ENCODE measurements at regions not wholly inside any gene's neighbourhood (a gene's known extent, or its start where the extent isn't known, plus 50 kb on each side); places are given as distances from the start of the nearest gene placed in this dataset.
"Not testable (repeated sequence)": the region's sequence is repeated elsewhere in the genome, so short reads cannot be mapped to it uniquely, and the experiment has no call there.

DNA sequence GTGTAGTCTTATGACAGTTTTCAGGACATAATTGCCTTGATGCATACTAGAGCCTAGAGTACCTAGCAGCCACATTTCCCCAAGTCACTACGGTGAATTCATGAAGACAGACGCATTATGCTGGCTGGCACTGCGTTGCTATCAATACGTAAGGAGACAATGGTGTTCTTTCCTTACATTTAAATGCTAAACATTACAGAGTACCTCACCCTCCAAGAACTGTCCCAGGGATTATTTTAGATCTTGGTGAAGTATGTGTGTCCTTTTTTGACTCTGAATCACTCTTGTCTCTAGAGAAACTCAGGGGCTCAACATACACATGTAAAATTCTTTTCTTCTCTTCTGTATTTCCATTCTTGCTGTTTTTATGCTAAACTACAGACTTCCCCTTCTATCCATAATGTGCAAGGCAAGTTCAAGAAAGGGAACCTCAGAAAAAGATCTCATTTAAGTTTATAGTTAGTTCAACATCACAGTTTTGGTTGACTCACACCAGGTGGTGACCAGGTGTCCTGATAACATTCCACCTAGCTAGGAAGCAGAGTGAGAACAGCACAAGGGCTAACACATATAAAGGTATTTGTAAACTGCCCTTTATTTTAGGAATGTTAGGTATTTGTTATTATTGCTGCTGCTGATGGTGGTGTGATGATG, 212.4 kb upstream of the HNRNPA3 start:
- no peak for DNase-seq

DNA sequence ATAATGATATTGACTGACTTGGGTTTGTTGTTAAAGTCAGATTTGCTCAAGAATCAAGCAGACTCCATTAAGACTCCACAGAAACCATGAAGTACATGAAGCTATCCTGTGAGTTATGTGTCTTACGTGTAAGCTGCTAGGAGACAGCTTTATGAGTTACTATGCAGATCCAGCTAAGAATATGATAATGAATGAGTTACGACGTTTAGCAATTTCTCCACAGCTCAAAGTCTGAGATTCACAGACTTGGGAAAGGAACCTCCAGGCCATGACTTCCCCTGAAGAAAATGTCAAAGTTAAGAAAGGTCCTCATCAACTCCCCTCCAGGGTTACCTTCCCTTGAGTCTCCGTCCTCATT, 211.9 kb upstream of the HNRNPA3 start:
- DNase-seq: no peak

DNA sequence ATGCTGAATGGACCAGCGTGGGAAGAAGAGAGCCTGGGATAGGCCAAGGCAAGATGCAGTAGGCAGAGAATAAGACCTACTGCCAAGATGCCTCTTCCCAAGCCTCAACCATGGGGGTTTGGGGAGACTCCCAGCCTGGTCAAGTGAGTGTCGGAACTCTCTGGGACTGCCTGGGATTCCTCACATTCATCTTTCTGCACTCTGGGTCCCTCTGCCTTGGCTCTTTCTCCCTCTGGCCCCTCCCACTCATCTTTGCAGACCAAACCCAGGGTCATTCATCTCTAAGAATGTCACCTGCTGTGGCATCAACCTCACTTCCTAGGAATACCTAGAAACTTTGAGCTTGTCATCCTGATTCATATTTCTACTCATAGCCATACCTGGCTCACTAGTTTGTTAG, 211.3 kb upstream of the HNRNPA3 start:
- DNase-seq: no peak

DNA sequence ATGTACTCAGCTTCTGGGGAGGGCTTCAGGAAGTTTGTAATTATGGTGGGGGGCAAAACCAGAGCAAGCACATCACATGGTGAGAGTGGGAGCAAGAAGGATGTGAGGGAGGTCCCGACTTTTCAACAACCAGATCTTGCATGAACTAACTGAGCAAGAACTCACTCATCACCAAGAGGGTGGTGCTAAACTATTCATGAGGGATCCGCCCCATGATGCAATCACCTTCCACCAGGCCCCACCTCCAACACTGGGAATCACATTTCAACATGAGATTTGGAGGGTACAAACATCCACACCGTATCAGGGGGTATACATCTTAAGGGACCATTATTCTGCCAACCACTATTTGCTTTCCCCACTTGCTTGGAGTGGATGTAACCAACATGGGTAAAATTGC, 209.6 kb upstream of the HNRNPA3 start:
- DNase-seq: no peak

DNA sequence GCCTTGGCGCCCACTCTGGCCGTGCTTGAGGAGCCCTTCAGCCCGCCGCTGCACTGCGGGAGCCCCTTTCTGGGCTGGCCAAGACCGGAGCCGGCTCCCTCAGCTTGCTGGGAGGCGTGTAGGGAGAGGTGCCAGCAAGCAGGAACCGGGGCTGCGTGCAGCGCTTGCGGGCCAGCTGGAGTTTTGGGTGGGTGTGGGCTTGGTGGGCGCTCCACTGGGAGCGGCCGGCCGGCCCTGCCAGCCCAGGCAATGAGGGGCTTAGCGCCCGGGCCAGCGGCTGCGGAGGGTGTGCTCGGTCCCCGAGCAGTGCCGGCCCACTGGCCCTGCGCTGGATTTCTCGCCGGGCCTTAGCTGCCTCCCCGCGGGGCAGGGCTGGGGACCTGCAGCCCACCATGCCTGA, 204.9 kb upstream of the HNRNPA3 start:
- not testable (repeated sequence) for DNase-seq

DNA sequence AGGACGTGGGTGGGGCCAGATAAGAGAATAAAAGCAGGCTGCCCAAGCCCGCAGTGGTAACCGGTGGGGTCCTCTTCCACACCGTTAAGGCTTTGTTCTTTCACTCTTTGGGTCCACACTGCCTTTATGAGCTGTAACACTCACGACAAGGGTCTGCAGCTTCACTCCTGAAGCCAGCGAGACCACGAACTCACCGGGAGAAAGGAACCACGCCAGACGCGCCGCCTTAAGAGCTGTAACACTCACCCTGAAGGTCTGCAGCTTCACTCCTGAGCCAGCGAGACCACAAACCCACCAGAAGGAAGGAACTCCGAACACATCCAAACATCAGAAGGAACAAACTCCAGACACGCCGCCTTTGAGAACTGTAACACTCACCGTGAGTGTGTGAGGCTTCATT, 203.9 kb upstream of the HNRNPA3 start:
- not testable (repeated sequence) for DNase-seq

DNA sequence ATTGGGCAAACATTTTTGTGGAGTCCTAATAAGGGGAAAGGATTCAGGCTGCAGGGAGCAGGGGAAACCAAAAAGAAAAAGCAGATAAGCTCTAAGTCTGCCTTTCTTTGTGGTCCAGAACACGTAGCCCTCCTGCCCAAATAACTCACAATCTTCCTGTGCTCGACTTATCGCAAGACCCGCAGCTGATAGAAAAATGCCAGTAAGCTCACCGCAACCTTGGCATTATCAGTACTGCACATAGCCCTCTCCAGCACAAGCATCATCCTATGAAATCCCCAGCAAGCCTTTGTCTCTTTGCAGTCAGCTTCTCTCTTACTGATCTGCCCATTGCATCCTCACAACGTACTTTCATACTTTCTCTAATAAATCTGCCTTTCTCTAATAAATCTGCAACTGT, 202.4 kb upstream of the HNRNPA3 start:
- no peak for DNase-seq

DNA sequence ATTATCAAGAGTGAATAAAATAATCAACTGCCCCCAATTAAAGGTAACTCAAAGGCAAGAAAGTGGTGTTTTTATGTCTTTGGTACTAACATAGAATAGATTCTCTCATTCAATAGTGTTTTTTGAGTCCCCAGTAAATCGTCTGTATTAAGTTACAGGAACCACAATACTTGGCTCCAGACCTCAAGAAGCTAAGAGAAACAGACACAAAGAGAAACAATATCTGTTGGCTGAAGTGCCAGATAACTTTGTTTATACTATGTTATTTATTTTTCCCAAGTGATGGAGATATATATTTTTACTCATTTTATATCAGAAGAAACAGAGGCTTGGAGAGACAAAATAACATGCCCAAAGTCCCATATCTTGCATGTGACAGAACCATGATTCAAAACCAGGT, 201.7 kb upstream of the HNRNPA3 start:
- no peak for DNase-seq

DNA sequence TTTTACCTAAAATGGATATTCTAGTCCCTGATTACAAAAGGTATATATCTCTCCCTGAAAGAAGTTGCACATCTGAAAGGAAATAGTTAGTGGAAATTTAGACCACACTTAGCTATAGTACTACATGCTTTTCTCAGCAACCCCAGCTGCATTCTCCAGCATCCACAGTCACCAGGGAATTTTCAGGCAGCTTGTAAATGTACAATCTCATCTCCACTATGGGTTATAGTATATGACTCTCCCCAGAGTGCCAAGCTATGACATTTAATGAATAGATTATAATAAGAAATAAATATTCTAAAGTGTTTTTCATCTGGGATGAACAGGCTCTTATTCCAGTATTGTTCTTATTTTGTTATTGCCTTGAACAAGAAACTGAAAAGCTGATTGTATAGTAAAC, 197.6 kb upstream of the HNRNPA3 start:
- DNase-seq: no peak

DNA sequence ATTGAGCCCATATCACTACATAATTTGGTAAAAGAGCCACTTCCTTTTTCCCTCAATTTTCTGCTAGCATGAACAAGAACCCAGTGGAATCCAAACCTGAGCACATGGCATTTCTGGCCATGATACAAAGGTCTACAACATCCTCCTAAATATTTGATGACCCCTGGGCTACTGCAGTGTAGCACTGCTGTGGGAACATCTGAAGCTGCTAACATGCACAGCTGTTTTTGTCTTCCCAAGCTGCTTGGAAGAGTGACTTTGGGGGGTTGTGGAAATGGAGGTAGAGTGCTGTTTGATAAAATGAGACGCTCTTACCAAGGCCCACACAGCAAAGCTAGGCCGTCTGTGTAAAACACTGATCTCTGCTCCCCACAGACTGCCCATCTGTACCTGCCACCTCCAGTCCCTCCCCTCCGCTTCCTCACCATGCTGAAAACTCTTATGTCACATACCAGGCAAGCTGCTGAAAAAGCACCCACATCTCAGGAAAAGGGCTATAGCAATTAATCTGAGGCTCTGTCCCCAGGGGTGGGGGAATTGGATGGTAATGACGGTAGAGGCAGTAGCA, 197.2 kb upstream of the HNRNPA3 start:
- no peak for DNase-seq

DNA sequence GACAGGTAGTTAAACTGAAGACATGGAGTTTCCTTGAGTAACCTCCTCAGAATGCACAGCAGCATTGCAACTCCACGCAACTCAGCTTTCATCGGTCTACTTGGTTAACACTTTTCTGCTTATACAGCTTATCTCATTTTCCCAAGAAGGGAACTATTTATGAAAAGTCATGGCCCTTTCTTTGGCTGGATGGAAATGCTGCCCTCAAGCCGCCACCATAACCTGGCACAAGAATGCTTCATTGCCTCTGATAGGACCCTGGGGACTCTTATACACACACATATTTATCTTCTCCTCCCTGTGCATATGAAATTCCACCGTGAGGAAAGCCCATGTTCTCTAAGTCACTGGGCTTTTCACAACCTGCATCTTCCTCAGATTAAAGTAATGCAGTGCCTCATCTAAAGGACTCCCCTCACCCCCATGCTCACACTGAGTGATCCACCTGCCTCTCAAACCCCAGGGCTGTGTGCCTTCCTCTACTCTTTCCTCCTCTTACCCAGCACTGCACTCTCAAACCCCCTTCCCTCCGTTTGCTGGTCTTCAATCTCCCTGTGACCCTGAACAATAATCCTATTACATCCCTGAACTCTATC, 192.0 kb upstream of the HNRNPA3 start:
- no peak for DNase-seq

DNA sequence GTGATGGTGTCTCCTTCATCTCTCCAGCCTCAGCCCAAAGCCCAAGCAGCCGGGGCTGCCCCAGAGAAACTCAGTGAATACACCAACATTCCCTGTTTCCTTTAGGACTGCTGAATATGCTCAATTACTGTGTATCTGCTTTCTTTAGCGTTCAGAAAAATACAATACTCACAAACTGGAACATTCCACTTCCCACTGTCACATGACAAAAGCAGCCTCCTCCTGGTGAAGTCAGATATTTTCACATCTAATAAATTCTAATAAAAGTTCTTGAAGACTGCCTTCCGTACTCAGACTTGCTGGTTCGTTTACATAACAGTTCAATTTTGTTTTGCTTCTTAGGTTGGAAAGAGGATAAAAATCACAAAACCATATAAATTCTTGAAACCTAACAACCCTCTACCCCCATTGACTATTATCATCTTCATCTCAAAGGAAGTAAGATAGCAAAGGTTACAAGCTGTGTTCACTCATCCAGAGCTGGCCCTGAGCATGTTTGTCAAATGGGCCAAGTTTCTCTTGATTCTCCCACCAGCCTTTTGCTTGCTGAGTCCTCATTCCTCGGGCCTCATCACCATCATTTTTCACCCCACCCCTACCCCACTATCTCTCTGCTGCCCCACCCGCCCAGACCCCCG, 190.8 kb upstream of the HNRNPA3 start:
- no peak for DNase-seq

DNA sequence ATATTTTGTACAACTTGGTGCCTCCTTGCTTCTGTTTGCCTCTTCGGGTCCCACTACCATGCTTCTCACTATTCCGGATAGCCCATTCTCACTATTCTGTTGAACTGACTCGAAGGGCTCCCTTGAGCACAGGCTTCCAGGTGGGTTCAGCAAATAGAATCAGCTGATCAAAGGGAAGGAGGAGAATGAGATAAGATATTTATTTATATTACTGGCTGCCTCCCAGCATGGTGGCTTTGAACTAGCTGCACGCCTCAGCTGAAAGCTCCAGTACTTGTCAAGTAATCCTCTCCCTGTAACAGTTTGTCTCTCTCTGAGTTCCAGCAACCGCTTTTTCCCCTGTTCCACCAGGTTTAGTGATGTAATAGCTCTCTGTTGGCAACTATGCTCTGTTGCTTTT, 187.8 kb upstream of the HNRNPA3 start:
- no peak for DNase-seq

DNA sequence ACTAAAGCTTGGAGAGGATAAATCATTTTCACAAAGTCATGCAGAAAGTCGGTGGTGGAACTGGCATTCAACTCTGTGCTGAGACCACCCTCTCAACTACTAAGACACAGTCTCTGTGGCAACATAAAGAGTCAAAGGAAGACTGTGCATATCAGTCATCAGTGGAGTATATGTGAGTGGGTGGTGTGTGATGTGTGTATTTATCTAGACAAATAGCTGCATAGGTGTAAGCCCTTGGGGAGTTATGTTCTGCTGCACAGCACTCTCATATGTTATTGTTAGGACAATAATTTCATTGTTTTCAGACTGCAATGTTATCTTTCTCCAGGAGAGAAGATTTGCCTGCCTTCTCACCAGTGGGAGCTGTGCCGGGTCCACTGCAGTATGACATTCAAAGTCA, 186.3 kb upstream of the HNRNPA3 start:
- no peak for DNase-seq

DNA sequence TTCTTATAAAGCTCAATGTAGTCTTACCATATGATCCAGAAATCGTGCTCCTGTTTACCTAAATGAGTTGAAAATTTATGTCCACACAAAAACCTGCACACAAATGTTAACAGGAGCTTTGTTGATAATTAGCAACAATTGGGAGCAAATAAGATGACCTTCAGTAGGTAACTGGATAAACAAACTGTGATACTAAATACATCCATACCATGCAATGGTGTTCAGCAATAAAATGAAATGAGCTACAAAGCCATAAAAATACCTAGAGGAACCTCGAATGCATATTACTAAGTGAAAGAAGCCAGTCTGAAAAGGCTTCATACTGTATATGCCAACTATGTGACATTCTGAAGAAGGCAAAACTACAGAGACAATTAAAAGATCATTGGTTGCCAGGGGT, 185.6 kb upstream of the HNRNPA3 start:
- DNase-seq: no peak

DNA sequence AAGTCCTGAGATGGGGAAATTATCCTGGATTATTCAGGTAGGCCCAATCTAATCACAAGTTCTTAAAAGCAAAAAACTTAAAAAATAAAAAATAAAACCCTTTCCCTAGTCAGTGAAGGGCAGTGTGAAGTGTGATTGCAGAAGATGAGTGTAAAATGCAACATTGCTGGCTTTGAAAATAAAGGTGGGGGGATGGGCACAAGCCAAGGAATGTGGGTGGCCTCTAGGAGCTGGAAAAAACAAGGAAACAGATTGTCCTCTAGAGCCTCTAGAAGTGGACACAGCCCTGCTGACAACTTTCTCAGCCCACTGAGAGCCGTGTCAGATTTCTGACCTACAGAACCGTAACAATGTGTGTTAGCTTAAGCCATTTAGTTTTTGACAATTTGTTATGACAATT, 184.3 kb upstream of the HNRNPA3 start:
- no peak for DNase-seq

DNA sequence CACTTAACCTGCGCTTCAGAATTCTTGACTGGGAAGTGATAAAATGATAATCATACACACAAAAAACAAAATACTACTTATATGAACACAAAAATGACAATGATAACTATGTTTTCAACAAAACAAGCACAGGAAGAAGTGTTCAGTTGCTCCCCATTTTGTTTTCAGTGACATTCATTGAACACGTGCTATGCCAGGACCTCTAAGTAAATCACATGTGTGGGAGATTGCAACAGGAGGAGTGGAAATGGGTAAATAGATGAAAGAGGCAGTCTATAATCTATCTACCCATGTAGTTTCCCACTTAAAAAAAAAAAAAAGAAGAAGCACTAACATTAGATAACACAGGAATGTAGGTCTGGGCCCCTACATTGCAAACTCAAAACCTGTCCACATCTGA, 183.5 kb upstream of the HNRNPA3 start:
- DNase-seq: no peak

DNA sequence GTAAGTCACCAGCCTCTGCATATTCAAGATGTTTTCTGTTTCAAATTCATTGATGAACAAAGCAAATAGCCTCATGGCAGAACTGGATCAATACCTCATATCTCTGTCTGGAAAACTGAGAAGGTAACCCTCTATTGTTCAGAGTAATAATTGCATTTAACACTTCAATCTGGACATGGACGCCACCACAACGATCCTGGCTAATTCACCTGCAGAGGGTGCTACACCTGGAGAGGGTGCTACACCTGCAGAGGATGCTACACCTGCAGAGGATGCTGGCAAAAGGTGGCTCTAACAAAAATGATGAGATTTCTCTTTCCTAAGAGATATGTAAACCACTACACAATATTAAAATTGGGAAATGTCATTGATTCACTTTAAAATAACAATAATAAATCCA, 183.1 kb upstream of the HNRNPA3 start:
- no peak for DNase-seq

DNA sequence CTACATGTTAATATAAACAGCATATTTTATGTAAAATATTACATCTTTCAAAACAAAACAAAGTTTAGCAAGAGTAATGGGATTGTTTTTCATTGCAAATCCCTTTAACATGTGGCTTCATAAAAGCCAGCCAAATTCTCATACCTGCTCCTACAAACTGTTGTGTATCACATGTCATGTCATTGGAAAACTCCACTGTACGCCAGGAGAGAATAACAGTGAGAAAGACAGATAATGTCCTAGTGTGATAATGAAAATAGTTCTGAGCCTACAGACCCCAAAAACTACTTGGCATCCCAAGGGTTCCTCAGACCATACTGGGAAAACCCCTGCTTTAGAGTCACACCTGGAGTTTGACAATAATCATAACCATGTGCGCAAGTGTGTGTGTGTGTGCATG, 182.7 kb upstream of the HNRNPA3 start:
- DNase-seq: no peak

DNA sequence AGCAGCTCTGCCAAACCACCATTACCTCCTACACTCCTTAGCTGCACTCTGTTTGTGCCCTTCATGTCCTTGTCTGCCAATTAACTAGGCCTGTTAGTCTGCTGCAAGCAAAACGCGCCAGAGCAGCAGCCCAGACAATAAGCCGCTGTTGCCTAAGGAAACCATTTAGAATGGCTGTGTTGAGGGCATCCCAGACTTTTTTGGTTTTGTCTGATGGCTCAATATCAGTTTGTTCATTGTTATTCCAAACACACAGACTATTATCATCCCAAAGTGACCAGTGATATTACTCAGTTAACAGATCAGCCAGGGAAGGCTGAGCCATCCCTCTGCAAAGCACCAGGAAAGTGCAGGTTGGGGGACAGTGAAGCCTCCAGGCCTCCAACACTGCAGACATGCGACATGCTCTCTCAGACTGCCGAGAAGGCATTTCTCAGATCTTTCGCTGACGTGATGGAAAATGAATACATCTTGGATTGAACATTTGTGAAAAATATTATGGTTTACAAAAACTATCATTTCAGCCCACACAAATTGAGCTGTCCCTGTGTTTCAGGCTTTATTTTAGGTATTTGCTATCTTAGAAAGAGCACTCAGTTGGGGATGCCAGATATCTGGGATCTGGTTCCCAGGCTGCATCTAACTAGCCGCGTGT, 182.0 kb upstream of the HNRNPA3 start:
- DNase-seq: no peak

DNA sequence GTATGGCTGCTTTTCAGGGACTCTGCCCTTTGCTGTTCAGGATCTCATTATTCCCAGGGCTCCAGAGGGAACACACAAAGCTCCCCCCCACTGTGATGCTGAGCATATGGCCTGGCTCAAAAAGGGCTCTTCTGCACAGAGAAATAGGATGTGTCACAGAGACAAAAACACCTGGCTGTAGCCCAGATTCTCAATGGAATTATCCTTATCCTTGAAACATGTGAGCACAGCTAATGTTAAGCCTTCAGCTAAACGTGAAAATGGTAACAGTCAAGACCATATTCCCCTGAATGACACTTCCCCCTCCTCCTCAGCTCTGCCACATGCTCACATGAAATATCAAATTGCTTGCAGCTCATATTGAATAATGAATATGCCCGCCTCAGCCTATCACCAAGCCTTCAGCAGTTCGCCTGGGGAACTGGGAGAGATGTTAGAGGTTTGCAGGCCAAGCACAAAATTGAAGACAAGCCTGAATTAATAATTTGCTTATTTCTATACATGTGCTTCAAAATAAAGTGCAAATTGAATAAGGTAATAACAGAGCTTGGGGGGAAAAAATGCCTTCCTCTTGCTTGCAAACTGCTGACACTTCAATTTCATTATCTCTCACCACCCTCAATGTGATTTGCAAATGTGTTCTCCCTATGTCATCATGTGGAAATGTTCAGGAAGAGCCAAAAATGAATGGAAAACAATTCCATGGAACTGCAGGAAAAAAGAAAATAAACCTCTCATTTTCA, 181.0 kb upstream of the HNRNPA3 start:
- DNase-seq: no peak

DNA sequence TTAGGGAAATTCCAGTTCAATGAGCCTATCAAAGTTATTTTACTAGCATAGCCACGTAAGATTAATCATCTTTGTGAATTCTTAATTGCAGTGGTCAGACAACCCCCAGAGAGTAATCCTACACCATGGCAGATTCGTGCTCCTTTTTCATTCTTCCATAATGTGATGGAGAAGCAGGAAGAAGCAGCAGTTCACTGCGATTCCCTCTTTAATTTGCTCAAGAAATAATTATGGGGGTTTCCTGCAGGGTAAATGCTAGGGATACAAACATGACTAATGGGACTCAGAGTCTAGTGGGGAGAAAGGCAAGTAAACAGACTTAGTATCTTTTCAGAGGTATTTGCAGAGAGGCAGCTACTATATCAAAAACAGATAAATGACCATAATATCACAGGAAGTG, 175.8 kb upstream of the HNRNPA3 start:
- no peak for DNase-seq

DNA sequence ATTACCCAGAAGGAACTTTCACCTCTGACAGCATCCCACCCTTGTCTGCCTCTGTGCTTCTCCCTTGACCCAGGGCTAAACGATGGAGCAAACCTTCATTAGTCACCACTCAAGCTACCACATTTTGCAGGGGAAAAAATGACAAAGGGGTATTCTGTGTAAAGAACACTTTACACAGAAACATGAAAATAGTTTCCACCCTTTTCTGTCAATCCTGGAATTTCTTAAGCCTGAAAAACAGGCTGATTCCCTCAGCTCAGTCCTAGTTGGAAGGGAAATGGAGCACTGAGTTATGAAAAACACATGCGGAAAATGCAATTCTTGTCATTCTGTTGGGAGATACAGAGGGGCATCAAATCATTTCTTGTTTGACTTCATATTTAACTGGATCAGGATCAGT, 175.0 kb upstream of the HNRNPA3 start:
- DNase-seq: no peak

All from CD4-positive, alpha-beta T cell treated with Interleukin-4 for 1 hour (primary cell).